Liver (tissue), 8 donors: ENCODE measurements at regions not wholly inside any gene's neighbourhood (a gene's known extent, or its start where the extent isn't known, plus 50 kb on each side); places are given as distances from the start of the nearest gene placed in this dataset.

ENCODE experiments used
- DNase-seq: peaks from one replicate; pipeline ENCODE4 v3.0.0-alpha.2; 2017; ENCODE audit warnings: low spot score
- H3K27ac ChIP-seq, 2 donors: one replicate each; pipeline ENCODE4 v1.7.0; 2013; ENCODE audit warnings: inconsistent platforms in 2 of 2, low read length in 2 of 2, control low read depth in 1 of 2, low read depth in 1 of 2, mild to moderate bottlenecking in 1 of 2
- H3K27me3 ChIP-seq, 4 donors: one replicate each; pipeline versions ENCODE4 v1.6.1 to v1.7.0; 2013; ENCODE audit warnings: low read length in 3 of 4, inconsistent platforms in 1 of 4, mild to moderate bottlenecking in 1 of 4, moderate library complexity in 1 of 4; ENCODE audit not compliant: control insufficient read depth in 4 of 4, insufficient read depth in 4 of 4
- H3K36me3 ChIP-seq, 4 donors: one replicate each; pipeline versions ENCODE4 v1.6.1 to v1.7.0; 2013; ENCODE audit warnings: low read length in 3 of 4, mild to moderate bottlenecking in 3 of 4, low read depth in 1 of 4, moderate library complexity in 1 of 4; ENCODE audit not compliant: control insufficient read depth in 4 of 4, insufficient read depth in 3 of 4
- H3K4me1 ChIP-seq, 4 donors: one replicate each; pipeline versions ENCODE4 v1.6.1 to v1.7.0; 2013; ENCODE audit warnings: low read length in 3 of 4, mild to moderate bottlenecking in 3 of 4, moderate library complexity in 1 of 4; ENCODE audit not compliant: control insufficient read depth in 4 of 4, insufficient read depth in 4 of 4
- H3K4me3 ChIP-seq, 3 donors: one replicate each; pipeline versions ENCODE4 v1.6.1 to v1.7.0; 2013; ENCODE audit warnings: low read length in 3 of 3, control low read depth in 1 of 3, low read depth in 1 of 3, mild to moderate bottlenecking in 1 of 3
- H3K9ac ChIP-seq, 2 donors: one replicate each; pipeline ENCODE4 v1.7.0; 2013; ENCODE audit warnings: low read length in 2 of 2, mild to moderate bottlenecking in 2 of 2, moderate library complexity in 2 of 2, control low read depth in 1 of 2, low read depth in 1 of 2
- H3K9me3 ChIP-seq, 4 donors: one replicate each; pipeline versions ENCODE4 v1.6.1 to v1.7.0; 2013; ENCODE audit warnings: low read length in 3 of 4; ENCODE audit not compliant: control insufficient read depth in 4 of 4
- ATF3 ChIP-seq: IDR thresholded peaks from 2 replicates; pipeline ENCODE4 v1.6.1; 2016; ENCODE audit warnings: antibody characterized with exemption
- CTCF ChIP-seq: fragments of 150-350 bp; IDR thresholded peaks from 2 replicates; pipeline ENCODE4 v1.5.1; 2017; ENCODE audit warnings: improper control_type of control experiment, low read depth, low read length; ENCODE audit not compliant: missing input control
- EGR1 ChIP-seq, 2 donors: IDR thresholded peaks; 2 replicates each; pipeline ENCODE4 v1.6.1; 2016 to 2018; ENCODE audit warnings: antibody characterized with exemption in 2 of 2, low read depth in 2 of 2
- FOXA2 ChIP-seq: IDR thresholded peaks from 2 replicates; pipeline ENCODE4 v1.6.1; 2016; ENCODE audit warnings: antibody characterized with exemption
- GABPA ChIP-seq, 2 donors: IDR thresholded peaks in 1 of 2; conservative IDR thresholded peaks in 1 of 2; 2 replicates each; pipeline ENCODE4 v1.6.1; 2016; ENCODE audit warnings: antibody characterized with exemption in 2 of 2, mild to moderate bottlenecking in 1 of 2, moderate library complexity in 1 of 2
- HNF4A ChIP-seq, 2 donors: conservative IDR thresholded peaks; 2 replicates each; pipeline ENCODE4 v1.6.1; 2016; ENCODE audit warnings: antibody characterized with exemption in 2 of 2, mild to moderate bottlenecking in 2 of 2
- JUND ChIP-seq, 2 donors: IDR thresholded peaks; 2 replicates each; pipeline ENCODE4 v1.6.1; 2016; ENCODE audit warnings: antibody characterized with exemption in 2 of 2
- MAX ChIP-seq: IDR thresholded peaks from 2 replicates; pipeline ENCODE4 v1.6.1; 2016; ENCODE audit warnings: antibody characterized with exemption
- REST ChIP-seq: IDR thresholded peaks from 2 replicates; pipeline ENCODE4 v1.6.1; 2016; ENCODE audit warnings: antibody characterized with exemption, mild to moderate bottlenecking
- SP1 ChIP-seq: IDR thresholded peaks from 2 replicates; pipeline ENCODE4 v1.6.1; 2018; ENCODE audit warnings: antibody characterized with exemption, mild to moderate bottlenecking
- TAF1 ChIP-seq: conservative IDR thresholded peaks from 2 replicates; pipeline ENCODE4 v1.6.1; 2016; ENCODE audit warnings: antibody characterized with exemption, mild to moderate bottlenecking
- ZBTB33 ChIP-seq: IDR thresholded peaks from 2 replicates; pipeline ENCODE4 v1.6.1; 2016; ENCODE audit warnings: antibody characterized with exemption
- WGBS: extraction: QIAGEN DNeasy Blood & Tissue Kit; methylation state at CpG from one replicate; pipeline ENCODE4 v1.1.7; 2013; 5-methylcytosine and 5-hydroxymethylcytosine counted together
- donor health status: healthy.
- donor health status: healthy.
- donor health status: healthy.
- donor health status: healthy.
- donor health status: healthy.

- no peak for TF ChIP-seq ZBTB33
- TF ChIP-seq JUND (IDR thresholded peaks at IDR 0.05), result no peak
- no peak for TF ChIP-seq HNF4A (conservative IDR thresholded peaks at IDR 0.05)
- no peak for TF ChIP-seq SP1
- no peak for TF ChIP-seq MAX
- TF ChIP-seq TAF1, result no peak
- no peak for TF ChIP-seq ATF3
- no peak for TF ChIP-seq GABPA (IDR thresholded peaks at IDR 0.05 in 1 of 2, conservative IDR thresholded peaks at IDR 0.05 in 1 of 2)
- no peak for TF ChIP-seq CTCF
- no peak for TF ChIP-seq EGR1 (IDR thresholded peaks at IDR 0.05; ENCODE audit: low read depth in 2 of 2)
- TF ChIP-seq REST, result no peak
- 59% methylated on average over 1 of the region's 1 CpG for WGBS
- no peak for DNase-seq
- H3K4me3 ChIP-seq, result no peak overlapping the region
- no peaks in the 10 kb centered on the region for H3K4me1 ChIP-seq
- H3K36me3 ChIP-seq, result no peaks in the 10 kb centered on the region
- H3K27me3 ChIP-seq, result no peaks in the 10 kb centered on the region
- H3K9me3 ChIP-seq, result no peaks in the 10 kb centered on the region
- no peak overlapping the region for H3K27ac ChIP-seq
- H3K9ac ChIP-seq, result no peak overlapping the region
Measured at GRCh38 chr2:57622009-57622408, 424.6 kb upstream of the VRK2 start.

GRCh38 chr2:57656198-57656597 is 390.4 kb upstream of the VRK2 start:
- Histone ChIP-seq H3K4me3 (no peak overlapping the region), H3K9ac (no peak overlapping the region), H3K4me1 (no peaks in the 10 kb centered on the region), H3K36me3 (no peaks in the 10 kb centered on the region), H3K9me3 (peaks cover 4 to 18% (median 8%) of the 10 kb centered on the region in 4 donors), H3K27me3 (no peaks in the 10 kb centered on the region), H3K27ac (no peak overlapping the region)
- DNase-seq, result no peak
- no peak for TF ChIP-seq ATF3
- no peak for TF ChIP-seq FOXA2
- WGBS, result 76% methylated on average over 3 of the region's 3 CpGs
